ENCODE measurements at regions not wholly inside any gene's neighbourhood (a gene's known extent, or its start where the extent isn't known, plus 50 kb on each side); places are given as distances from the start of the nearest gene placed in this dataset.

DNA sequence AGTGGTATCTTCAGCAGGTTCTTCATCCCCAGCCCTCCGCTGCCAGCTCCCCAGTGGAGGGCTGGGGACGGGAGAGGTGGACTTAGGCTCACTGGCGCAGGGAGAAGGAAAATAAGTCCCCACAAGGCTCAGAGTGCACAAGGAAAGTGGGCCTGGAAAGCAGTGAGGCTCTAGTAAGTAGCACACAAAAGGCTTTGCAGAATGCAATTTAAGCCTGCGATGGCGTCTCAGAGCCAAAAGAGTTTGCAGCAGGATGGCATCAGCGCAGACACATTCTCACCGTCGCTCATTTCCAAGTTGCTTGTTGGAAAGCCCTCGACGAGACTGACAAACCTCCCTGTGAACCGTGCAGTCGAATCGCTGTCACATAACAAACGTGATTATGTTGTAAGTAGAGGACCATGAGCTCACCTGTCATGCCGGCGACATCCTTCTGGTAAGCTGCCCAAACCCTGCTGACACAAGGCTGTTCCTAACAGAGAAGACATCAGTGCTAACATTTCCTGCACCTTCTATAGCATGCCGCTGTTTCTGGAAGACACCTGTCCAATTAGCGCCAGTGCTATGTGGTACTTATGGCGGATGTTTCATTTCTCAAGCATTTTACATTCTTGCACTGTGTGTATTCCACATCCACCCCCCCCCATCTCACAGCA is 98.3 kb upstream of the NPVF start:
- DNase-seq, result peak in 1 of 4 donors; percentile 26
- no peak overlapping the region for H3K4me3 ChIP-seq
- intact Hi-C loops (cut with DNase I), result no loop called here
- TF ChIP-seq, protein P1, sequence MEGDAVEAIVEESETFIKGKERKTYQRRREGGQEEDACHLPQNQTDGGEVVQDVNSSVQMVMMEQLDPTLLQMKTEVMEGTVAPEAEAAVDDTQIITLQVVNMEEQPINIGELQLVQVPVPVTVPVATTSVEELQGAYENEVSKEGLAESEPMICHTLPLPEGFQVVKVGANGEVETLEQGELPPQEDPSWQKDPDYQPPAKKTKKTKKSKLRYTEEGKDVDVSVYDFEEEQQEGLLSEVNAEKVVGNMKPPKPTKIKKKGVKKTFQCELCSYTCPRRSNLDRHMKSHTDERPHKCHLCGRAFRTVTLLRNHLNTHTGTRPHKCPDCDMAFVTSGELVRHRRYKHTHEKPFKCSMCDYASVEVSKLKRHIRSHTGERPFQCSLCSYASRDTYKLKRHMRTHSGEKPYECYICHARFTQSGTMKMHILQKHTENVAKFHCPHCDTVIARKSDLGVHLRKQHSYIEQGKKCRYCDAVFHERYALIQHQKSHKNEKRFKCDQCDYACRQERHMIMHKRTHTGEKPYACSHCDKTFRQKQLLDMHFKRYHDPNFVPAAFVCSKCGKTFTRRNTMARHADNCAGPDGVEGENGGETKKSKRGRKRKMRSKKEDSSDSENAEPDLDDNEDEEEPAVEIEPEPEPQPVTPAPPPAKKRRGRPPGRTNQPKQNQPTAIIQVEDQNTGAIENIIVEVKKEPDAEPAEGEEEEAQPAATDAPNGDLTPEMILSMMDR (IDR thresholded peaks at IDR 0.05), result no peak
- H3K27ac ChIP-seq, result no peak overlapping the region
- no peaks in the 10 kb centered on the region for H3K4me1 ChIP-seq
- no peak for ATAC-seq
- no peaks in the 10 kb centered on the region for H3K9me3 ChIP-seq
- H3K36me3 ChIP-seq, result no peaks in the 10 kb centered on the region
- H3K27me3 ChIP-seq, result no peaks in the 10 kb centered on the region

DNA sequence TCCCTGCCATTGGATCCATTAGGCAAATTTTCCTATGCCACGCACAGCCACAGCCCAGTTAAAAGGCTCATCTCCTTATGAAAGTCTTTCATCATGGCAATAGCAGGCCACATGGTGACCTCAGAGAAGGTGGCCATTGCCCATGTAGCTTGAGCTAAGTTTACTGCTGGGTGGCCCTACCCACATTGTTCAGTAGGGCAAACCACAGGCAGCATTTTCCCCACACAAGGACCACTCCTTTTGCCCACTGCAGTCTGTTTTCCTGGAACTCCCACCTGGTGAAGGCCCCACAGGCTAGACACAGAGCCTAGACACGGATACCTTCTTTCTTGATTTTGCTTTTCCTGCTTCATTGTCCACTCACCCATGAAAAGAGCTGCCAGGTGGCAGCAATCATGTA is 101.5 kb upstream of the NPVF start:
- DNase-seq (no peak), ATAC-seq (no peak)
- Histone ChIP-seq H3K36me3 (no peaks in the 10 kb centered on the region), H3K27ac (no peak overlapping the region), H3K27me3 (no peaks in the 10 kb centered on the region), H3K4me1 (no peaks in the 10 kb centered on the region), H3K9me3 (no peaks in the 10 kb centered on the region), H3K4me3 (no peak overlapping the region)
- intact Hi-C loops (cut with DNase I), result no loop called here
- TF ChIP-seq, protein P1 (IDR thresholded peaks at IDR 0.05), result no peak

- TF ChIP-seq, protein P1 (IDR thresholded peaks at IDR 0.05), result no peak
- no peaks in the 10 kb centered on the region for H3K9me3 ChIP-seq
- H3K4me3 ChIP-seq, result no peak overlapping the region
- no peaks in the 10 kb centered on the region for H3K27me3 ChIP-seq
- intact Hi-C loops (cut with DNase I), result no loop called here
- DNase-seq, result no peak
- no peaks in the 10 kb centered on the region for H3K36me3 ChIP-seq
- H3K4me1 ChIP-seq, result no peaks in the 10 kb centered on the region
- no peak overlapping the region for H3K27ac ChIP-seq
- no peak for ATAC-seq
These were observed 105.1 kb upstream of the NPVF start for GRCh38 chr7:25333296-25333928.

DNA sequence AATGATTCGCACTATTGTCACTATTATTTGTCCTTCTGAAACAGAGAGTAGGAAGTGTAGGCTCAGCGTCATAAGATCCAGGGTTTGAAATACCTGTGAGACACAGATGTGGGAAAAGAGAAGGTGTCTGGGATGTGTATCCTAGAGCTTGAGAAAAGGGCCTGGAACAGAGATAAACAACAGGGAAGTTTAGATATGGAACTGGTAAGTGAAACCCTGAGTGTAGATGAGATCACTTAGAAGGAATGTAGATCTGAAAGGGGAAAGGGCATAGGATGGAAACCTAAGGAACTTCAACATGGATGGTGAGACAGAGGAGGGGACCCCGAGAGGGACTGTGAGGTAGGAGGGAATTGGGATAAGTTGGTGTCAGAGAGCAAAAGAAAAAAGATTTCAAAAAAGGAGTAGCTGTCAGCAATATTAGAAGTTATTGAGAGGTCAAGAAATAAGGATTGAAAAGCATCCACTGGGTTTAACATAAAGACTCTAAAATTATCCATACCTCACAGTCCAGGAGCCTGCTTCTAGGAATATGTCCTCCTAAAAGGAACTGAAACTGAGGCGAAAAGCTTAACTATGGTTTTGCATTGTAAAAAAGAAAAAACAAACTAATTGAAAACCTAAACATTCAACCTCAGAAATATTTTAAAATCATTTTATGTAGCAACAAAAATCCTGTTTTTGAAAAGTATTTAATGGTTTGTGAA is 119.2 kb upstream of the NPVF start:
- no peak overlapping the region for H3K27ac ChIP-seq
- H3K27me3 ChIP-seq, result no peaks in the 10 kb centered on the region
- H3K4me3 ChIP-seq, result no peak overlapping the region
- H3K9me3 ChIP-seq, result no peaks in the 10 kb centered on the region
- no peaks in the 10 kb centered on the region for H3K4me1 ChIP-seq
- TF ChIP-seq, protein P1 (IDR thresholded peaks at IDR 0.05), result no peak
- intact Hi-C loops (cut with DNase I), result no loop called here
- DNase-seq (no peak), ATAC-seq (no peak)
- H3K36me3 ChIP-seq, result no peaks in the 10 kb centered on the region

DNA sequence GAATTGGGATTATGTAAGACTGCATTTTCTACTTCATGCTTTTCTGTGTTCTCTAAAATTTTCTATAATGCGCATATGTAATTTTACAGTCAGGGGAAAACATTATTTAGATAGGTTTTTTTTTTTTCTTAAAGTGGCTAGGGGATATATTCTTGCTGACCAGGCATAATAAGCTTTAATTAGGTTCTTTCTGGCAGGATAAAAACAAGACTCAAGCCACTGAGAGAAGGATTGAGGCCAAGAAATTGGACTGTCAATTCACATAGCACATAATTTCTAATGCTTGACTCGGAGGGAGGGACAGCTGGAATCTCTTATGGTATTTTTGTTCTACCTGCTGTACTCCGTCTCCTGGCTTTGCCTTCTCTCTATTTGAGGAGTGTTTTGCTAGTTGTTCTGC is 119.8 kb upstream of the NPVF start:
- Histone ChIP-seq H3K36me3 (no peaks in the 10 kb centered on the region), H3K27ac (no peak overlapping the region), H3K4me1 (no peaks in the 10 kb centered on the region), H3K4me3 (no peak overlapping the region), H3K9me3 (no peaks in the 10 kb centered on the region), H3K27me3 (no peaks in the 10 kb centered on the region)
- ATAC-seq, result no peak
- DNase-seq, result no peak
- TF ChIP-seq, protein P1 (IDR thresholded peaks at IDR 0.05), result no peak
- intact Hi-C loops (cut with DNase I), result no loop called here

Measured in left lung (tissue), 4 donors.